Suprapubic skin (tissue), 3 donors: ENCODE measurements at regions not wholly inside any gene's neighbourhood (a gene's known extent, or its start where the extent isn't known, plus 50 kb on each side); places are given as distances from the start of the nearest gene placed in this dataset.

Source experiments
- CTCF ChIP-seq, 2 donors: fragments of 200-600 bp in 1 of 2; fragments of 450-650 bp in 1 of 2; sonication (generic) in 1 of 2; IDR thresholded peaks; one replicate each; pipeline ENCODE4 v1.5.1; 2016 to 2019; ENCODE audit warnings: antibody characterized with exemption in 2 of 2, mild to moderate bottlenecking in 1 of 2, moderate library complexity in 1 of 2
- EP300 ChIP-seq: sonication (generic); formaldehyde crosslinking; IDR thresholded peaks from one replicate; pipeline ENCODE4 v1.6.1; 2017; ENCODE audit warnings: antibody characterized with exemption

- TF ChIP-seq EP300 (no peak), CTCF (IDR thresholded peaks at IDR 0.05) (no peak)
These were observed 344.2 kb upstream of the MKI67 start for GRCh38 chr10:128470321-128470965.
